ENCODE measurements at regions not wholly inside any gene's neighbourhood (a gene's known extent, or its start where the extent isn't known, plus 50 kb on each side); places are given as distances from the start of the nearest gene placed in this dataset.

- Histone ChIP-seq H3K4me3 (no peak overlapping the region), H3K27me3 (no peaks in the 10 kb centered on the region), H3K36me3 (replicated peaks in 1 of 2) (no peaks in the 10 kb centered on the region), H3K27ac (no peak overlapping the region), H3K4me1 (replicated peaks in 1 of 2) (no peaks in the 10 kb centered on the region), H3K9me3 (replicated peaks in 1 of 3) (no peaks in the 10 kb centered on the region)
- TF ChIP-seq POLR2A (IDR thresholded peaks at IDR 0.05), result no peak
- TF ChIP-seq CTCF (IDR thresholded peaks at IDR 0.05), result no peak
- WGBS, 4 donors, result 95 to 98% (median 97%) methylated on average over 6 of the region's 6 CpGs
- intact Hi-C loops (cut with DNase I), result no loop called here
- DNase-seq, result peak in 1 of 7 donors; percentile 1
These were observed 1440.9 kb downstream of the UQCRFS1 start for GRCh38 chr19:27772059-27772458.

DNA sequence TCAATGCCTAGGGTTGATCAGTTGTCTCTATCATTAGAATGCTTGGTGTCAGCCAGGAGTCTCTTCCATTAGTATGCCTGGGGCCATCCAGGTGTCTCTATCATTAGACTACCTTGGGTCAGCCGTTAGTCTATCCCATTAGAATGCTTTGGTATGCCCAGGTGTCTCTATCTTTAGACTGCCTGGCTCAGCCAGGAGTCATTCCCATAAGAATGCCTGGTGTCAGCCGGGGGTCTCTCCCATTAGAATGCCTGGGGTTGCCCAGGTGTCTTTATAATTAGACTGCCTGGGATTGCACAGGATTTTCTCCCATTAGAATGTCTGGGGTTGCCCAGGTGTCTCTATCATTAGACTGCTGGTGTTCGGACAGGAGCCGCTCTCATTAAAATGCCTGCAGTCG lies 1442.9 kb downstream of the UQCRFS1 start:
- DNase-seq, result no peak
- Histone ChIP-seq H3K4me3 (no peak overlapping the region), H3K27me3 (no peaks in the 10 kb centered on the region), H3K4me1 (replicated peaks in 1 of 2) (no peaks in the 10 kb centered on the region), H3K36me3 (replicated peaks in 1 of 2) (no peaks in the 10 kb centered on the region), H3K9me3 (replicated peaks in 1 of 3) (no peaks in the 10 kb centered on the region), H3K27ac (no peak overlapping the region)
- no peak for TF ChIP-seq CTCF (IDR thresholded peaks at IDR 0.05)
- no peak for TF ChIP-seq POLR2A (IDR thresholded peaks at IDR 0.05)
- WGBS, 4 donors, result 95 to 100% (median 98%) methylated on average over 2 to 5 of the region's 5 CpGs
- intact Hi-C loops (cut with DNase I), result no loop called here

- 81 to 96% (median 92%) methylated on average over 5 to 8 of the region's 8 CpGs for WGBS, 4 donors
- H3K4me3 ChIP-seq, result no peak overlapping the region
- H3K27me3 ChIP-seq, result no peaks in the 10 kb centered on the region
- TF ChIP-seq CTCF (IDR thresholded peaks at IDR 0.05) (no peak), POLR2A (IDR thresholded peaks at IDR 0.05) (no peak)
- DNase-seq, result peak in 2 of 7 donors; percentile 0 to 4
- no peaks in the 10 kb centered on the region for H3K9me3 ChIP-seq (replicated peaks in 1 of 3)
- no peak overlapping the region for H3K27ac ChIP-seq
- no peaks in the 10 kb centered on the region for H3K4me1 ChIP-seq (replicated peaks in 1 of 2)
- intact Hi-C loops (cut with DNase I), result no loop called here
- no peaks in the 10 kb centered on the region for H3K36me3 ChIP-seq (replicated peaks in 1 of 2)
These were observed 1445.7 kb downstream of the UQCRFS1 start for GRCh38 chr19:27767234-27767633.

- peak in 2 of 7 donors; percentile 2 to 15 for DNase-seq
These were observed 1446.8 kb downstream of the UQCRFS1 start for GRCh38 chr19:27765912-27766725.

More at GRCh38 chr19:27765912-27766725, 1446.8 kb downstream of the UQCRFS1 start:
- Histone ChIP-seq H3K27ac (no peak overlapping the region), H3K9me3 (replicated peaks in 1 of 3) (no peaks in the 10 kb centered on the region), H3K4me1 (replicated peaks in 1 of 2) (no peaks in the 10 kb centered on the region), H3K36me3 (replicated peaks in 1 of 2) (no peaks in the 10 kb centered on the region), H3K27me3 (no peaks in the 10 kb centered on the region), H3K4me3 (no peak overlapping the region)
- intact Hi-C loops (cut with DNase I), result no loop called here
- TF ChIP-seq CTCF (IDR thresholded peaks at IDR 0.05), result no peak
- no peak for TF ChIP-seq POLR2A (IDR thresholded peaks at IDR 0.05)
- 85 to 94% (median 92%) methylated on average over 10 to 12 of the region's 12 CpGs for WGBS, 4 donors
